Activated CD4-positive, alpha-beta T cell treated with anti-CD3 and anti-CD28 coated beads, Interleukin-2, amount 50 U/mL, for 48 hours (primary cell): ENCODE measurements at regions not wholly inside any gene's neighbourhood (a gene's known extent, or its start where the extent isn't known, plus 50 kb on each side); places are given as distances from the start of the nearest gene placed in this dataset.
A peak's percentile ranks its signal among the peaks of the same experiment; 100 is the strongest.

Experiments used
- DNase-seq, 2 experiments: peaks; one replicate each; pipeline ENCODE4 v3.0.0-alpha.2; 2020

DNA sequence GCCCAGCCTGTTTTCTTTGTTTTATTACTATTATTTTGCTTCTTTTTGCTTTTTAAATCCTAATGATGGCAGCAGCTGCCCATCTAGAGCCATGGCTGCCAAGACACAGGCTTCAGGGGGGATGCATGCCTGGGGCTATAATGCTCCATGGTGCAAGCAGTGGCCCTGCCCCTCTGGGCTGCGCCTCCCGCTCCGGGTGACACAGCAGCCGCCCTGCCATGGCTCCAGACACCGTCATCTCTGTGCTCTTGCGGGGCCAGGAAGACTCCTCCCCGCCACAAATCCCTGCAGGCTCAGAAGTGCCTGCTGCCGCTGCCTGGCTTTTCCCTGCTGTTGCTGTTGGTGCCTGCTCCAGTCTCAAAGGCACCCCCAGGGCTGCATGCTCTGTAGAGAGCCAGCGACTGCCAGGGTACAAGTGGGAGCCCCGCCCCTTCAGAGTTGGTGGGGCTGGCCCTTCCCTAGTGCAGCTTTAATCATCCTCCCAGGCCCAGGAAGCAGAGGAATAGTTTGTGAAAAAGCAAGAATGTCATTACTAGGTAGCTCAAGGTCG is 581.5 kb downstream of the FGF9 start:
- DNase-seq = no peak

GRCh38 chr13:22253107-22253506 is 582.2 kb downstream of the FGF9 start:
- DNase-seq = no peak

GRCh38 chr13:22256111-22256639 is 585.3 kb downstream of the FGF9 start:
- no peak for DNase-seq

- no peak for DNase-seq
These were observed 591.4 kb downstream of the FGF9 start for GRCh38 chr13:22262001-22262885.

- no peak for DNase-seq
These were observed 592.3 kb downstream of the FGF9 start for GRCh38 chr13:22263185-22263584.

- DNase-seq = no peak
These were observed 594.7 kb downstream of the FGF9 start for GRCh38 chr13:22265563-22265962.

DNA sequence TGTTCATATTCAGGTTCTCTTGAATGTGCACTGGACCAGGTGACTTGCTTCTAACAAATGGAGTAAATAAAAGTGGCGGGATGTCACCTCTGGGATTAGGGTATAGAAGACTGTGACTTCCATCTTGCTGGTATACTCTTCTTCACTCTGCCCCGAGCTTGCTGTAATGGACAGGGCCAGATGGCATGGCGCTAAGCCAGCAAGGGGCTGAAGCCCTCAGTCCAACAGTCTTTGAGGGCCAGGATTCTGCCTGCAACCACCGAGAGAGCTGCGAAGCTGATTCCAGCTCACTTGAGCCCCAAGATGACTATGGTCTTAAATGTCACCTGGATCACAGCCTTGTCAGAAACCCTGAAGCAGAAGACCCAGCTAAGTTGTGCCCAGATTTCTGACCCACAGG is 600.0 kb downstream of the FGF9 start:
- DNase-seq = no peak

DNA sequence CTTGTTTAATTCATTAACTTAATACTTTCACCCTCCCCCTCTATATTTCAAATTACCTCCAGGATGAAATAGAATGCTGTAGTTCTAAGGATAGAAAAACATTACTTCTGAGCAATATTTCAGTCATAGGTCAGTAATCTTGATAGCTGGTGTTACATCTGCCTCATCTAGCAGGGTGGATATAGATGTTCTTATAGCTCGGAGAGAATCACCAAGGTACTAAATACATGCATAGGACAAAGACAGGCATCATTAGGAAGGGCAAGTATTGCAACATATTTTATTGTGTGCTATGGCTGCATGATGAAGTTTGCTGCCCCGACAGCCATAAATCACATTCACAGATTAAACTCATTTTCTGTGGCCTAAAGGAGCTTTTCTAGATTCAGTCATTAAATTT is 601.0 kb downstream of the FGF9 start:
- DNase-seq = no peak

- DNase-seq = no peak
These were observed 604.5 kb downstream of the FGF9 start for GRCh38 chr13:22275393-22275792.

DNA sequence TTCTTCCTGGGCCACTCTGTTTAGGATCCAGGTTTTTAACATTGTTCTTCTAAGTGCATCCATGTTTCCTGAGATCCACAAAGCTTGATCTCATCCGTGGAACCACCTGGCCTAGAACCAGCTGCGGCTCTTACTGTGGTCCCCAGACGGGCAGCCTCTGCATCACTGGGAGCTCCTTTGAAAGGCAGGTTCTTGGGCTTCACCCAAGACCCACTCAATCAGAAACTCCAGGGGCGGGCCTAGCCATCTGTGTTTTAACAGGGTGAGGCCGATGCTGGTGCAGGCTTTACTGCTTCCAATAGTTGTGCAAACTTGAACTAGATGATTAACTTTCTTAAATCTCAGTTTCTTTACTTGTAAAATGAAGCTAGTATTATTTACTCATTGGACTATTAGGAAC is 605.7 kb downstream of the FGF9 start:
- DNase-seq = no peak

GRCh38 chr13:22278336-22278929 is 607.6 kb downstream of the FGF9 start:
- peak; percentile 70 to 81 for DNase-seq

GRCh38 chr13:22285867-22286266 is 615.0 kb downstream of the FGF9 start:
- no peak for DNase-seq

DNA sequence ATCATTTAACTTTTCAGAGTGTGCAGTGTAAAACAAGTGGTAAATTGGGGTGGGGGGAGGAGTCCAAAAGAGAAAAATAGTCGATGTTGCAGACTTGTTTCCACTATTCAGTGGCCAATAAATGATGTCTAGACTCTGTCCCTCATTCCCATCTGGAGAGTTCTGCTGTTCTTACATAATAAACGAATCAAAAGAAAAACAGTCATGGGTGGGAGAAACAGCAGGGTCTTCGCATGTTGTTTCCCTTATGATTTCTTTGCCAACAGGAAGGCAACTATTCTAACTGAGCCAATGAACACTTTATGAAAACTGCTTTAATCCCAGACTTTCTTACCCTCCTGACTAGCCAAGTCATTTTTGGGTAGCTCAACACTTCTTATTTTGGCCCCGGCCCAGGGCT is 615.5 kb downstream of the FGF9 start:
- no peak for DNase-seq

GRCh38 chr13:22287343-22287920 is 616.6 kb downstream of the FGF9 start:
- DNase-seq = no peak

DNA sequence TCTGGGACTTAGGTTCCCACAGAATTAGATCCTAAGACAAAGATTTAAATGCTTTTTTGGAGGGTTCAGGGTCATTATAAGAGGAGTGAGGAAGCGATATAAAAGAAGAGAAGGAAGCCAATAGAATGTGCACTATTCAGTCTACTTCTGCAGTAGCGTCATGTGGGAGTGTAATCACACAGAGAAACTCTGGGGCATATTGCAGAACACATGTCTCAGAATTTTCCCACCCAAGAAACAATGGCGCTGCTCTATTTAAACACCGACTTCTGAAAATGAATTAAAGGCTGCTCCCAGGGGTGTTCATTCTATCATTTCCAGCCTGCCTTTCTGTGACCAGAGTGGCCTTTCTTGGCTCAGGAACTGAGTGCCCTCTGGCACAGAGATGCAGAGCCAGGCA is 617.6 kb downstream of the FGF9 start:
- no peak for DNase-seq

DNA sequence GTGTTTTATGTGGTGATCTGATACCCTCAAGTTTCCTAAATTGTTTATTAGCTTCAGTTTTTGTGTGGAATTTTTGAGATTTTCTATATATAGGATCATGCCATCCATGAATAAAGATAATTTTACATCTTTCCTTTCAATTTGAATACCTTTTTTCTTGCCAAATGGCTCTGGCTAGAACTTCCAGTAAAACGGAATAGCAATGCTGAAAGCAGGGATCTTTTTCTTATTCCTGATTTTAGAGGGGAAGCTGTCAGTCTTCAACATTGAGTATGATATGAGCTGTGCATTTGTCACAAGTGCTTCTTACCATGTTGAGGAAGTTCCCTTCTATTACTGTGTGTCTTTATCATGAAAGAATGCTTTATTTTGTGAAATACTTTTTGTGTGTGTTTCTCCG is 618.8 kb downstream of the FGF9 start:
- DNase-seq = no peak

DNA sequence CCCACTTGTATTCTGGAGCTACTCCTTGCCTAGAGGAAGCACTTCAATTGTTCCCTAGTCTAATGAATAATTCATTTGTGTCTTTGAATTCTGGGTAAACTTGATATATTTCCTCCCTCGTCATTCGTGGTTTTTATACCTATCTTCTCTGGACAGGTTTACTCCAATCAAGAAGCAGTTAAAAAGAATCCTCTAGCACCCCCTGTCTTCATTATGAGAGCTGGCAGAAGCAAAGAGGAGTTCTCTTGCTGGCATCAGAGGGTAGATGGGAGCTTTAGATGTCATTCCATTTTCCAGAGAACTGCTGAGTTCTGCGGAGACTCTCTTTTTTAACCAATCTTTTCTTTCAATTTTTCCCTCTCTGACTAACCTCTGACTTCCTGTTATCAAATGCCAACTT is 627.7 kb downstream of the FGF9 start:
- no peak for DNase-seq

DNA sequence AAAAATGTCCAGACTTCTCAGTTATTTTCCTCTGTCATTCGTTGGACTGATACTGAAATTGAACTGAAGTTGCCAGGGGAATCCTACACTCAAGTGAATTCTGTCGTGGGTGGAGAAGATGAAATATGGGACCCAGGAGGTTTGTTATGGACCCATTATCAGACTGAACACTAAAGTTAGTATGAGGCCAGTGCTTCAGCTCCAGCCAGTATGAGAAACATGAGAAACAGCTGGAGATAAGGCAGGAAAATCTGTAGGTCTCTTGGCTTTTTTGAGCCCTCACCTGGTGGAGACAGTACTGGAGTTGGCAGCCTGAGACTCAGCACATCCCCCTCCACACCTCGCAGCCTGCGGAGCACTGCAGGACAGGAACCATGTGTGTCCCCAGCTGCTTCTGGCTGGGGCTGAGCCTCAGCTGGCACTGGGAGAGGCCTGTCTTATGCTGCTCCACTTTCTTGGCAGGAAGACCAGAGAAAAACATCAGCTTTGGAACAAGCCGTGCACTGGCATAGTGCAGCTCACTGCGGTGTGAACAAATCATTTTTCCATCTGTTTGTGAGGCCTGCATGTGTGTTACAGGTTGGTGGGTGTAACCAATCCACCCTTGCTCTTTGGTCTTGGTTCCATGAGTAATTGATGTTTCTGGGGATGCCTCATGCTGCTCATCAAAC is 641.0 kb downstream of the FGF9 start:
- no peak for DNase-seq

DNA sequence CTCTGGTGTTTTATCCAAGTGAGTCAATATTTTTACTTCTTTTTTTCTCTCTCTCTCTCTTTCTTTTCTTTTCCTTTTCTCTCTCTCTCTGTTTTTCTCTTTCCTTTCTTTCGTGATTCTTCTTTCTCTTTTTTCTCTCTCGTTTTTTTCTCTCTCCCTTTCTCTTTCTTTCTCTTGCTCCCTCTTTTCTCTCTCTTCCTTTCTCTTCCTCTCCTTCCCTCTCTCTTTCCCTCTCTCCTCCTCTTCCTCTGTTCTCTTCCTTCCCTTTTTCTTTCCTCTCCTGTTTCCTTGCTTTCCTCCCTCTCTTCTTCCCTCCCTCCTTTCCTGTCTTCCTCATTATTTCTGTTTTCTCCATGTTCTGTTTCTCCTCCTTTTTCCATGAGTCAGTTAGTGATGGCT is 641.5 kb downstream of the FGF9 start:
- no peak for DNase-seq

GRCh38 chr13:22316494-22317025 is 645.7 kb downstream of the FGF9 start:
- DNase-seq = no peak

GRCh38 chr13:22320991-22321390 is 650.1 kb downstream of the FGF9 start:
- DNase-seq = no peak

- DNase-seq = no peak
These were observed 654.9 kb downstream of the FGF9 start for GRCh38 chr13:22325761-22326160.

- no peak for DNase-seq
These were observed 661.5 kb downstream of the FGF9 start for GRCh38 chr13:22332416-22332815.
